ENCODE measurements at regions not wholly inside any gene's neighbourhood (a gene's known extent, or its start where the extent isn't known, plus 50 kb on each side); places are given as distances from the start of the nearest gene placed in this dataset.

GRCh38 chr5:35339616-35340100 is 109.4 kb upstream of the PRLR start (continued):
- no peak for TF ChIP-seq KDM1A (IDR thresholded peaks at IDR 0.05; ENCODE audit: borderline replicate concordance, low read length)
- TF ChIP-seq SRF (IDR thresholded peaks at IDR 0.05; ENCODE audit: low read depth, low read length), result no peak

All from H1 (cell line).